NCI-H748 treated with DMSO at 0.1 percent for 48 hours (cell line): ENCODE measurements at regions not wholly inside any gene's neighbourhood (a gene's known extent, or its start where the extent isn't known, plus 50 kb on each side); places are given as distances from the start of the nearest gene placed in this dataset.
"Not testable (repeated sequence)": the region's sequence is repeated elsewhere in the genome, so short reads cannot be mapped to it uniquely, and the experiment has no call there.

Experiments
- DNase-seq: peaks from one replicate; lab custom pipeline; 2025; lab: John Stamatoyannopoulos, UW

- DNase-seq, result no peak
Measured at GRCh38 chr12:83932011-83932410, 980.6 kb downstream of the SLC6A15 start.

- DNase-seq, result no peak
Measured at GRCh38 chr12:83931451-83931850, 981.1 kb downstream of the SLC6A15 start.

DNA sequence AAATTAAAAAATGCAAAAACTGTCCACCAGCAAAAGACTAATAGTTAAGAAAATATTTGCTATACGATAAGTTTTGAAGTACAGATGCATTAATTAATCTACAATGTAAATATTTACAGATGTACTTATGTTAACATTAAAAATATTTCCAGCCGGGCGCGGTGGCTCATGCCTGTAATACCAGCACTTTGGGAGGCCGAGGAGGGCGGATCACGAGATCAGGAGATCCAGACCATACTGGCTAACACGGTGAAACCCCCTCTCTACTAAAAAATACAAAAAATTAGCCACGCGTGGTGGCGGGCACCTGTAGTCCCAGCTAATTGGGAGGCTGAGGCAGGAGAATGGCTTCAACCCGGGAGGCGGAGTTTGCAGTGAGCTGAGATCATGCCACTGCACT, 982.8 kb downstream of the SLC6A15 start:
- DNase-seq, result not testable (repeated sequence)

- DNase-seq, result no peak
Measured at GRCh38 chr12:83920821-83921547, 991.6 kb downstream of the SLC6A15 start.

GRCh38 chr12:83919081-83919480, 993.5 kb downstream of the SLC6A15 start:
- no peak for DNase-seq

DNA sequence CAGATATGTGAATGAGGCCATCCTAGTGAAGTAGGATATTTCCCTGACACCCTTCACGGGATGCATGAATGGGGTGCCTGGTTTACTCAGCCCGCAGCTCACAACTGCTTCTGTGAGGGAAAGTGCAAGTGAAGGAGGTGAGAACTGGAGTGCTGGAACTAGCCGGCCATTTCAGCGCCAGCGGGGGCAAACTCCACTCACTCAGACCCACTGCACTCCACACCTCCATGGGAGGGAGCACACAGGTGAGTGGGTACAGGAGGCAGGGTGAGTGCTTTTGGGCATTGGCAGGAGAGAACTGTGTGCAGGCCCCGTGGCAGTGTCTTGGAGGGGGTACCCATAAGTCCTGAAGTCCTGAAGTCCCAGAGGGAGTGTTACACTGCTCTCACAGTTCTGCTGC, 1008.4 kb downstream of the SLC6A15 start:
- DNase-seq, result no peak

DNA sequence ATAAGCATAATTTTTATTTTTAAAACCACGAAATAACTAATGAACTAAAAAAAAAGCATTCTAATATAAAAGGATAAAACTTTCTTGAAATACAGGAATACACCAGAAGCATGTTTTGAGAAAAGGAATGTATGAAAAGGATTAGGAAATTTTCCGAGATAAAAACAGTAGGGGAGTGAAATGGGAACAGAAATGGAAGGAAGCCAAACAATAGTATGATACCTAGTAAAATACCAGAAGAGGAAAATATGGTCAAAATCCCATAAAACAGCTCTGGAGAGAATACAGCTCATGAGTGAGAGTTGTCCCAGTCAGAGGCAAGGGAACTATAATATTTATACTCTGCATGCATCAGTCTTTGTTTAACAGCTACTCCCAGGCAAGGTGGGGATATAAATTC, 1016.2 kb downstream of the SLC6A15 start:
- DNase-seq, result no peak

DNA sequence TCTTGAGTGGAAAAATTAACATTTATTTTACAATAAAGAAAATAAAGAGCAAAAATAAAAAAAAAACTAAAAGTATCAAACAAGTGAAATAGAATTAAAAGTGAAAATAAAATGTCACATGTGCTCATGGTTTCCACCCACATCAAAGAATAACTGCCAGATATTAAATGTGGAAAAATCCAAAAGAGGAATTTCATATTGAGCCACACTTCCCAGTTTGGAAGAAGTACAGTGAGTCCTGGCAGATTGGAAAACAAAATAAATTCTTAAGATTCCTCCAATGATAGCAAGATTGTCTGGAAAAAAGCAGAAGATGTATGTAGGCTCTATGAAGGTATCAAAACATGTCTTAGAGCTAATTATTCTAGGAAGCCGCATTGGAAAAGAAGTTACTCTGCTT, 1019.5 kb downstream of the SLC6A15 start:
- DNase-seq, result no peak

GRCh38 chr12:83889745-83890144, 1022.9 kb downstream of the SLC6A15 start:
- no peak for DNase-seq

GRCh38 chr12:83886479-83886878, 1026.1 kb downstream of the SLC6A15 start:
- DNase-seq, result no peak

GRCh38 chr12:83870921-83871599, 1041.5 kb downstream of the SLC6A15 start:
- DNase-seq, result not testable (repeated sequence)

DNA sequence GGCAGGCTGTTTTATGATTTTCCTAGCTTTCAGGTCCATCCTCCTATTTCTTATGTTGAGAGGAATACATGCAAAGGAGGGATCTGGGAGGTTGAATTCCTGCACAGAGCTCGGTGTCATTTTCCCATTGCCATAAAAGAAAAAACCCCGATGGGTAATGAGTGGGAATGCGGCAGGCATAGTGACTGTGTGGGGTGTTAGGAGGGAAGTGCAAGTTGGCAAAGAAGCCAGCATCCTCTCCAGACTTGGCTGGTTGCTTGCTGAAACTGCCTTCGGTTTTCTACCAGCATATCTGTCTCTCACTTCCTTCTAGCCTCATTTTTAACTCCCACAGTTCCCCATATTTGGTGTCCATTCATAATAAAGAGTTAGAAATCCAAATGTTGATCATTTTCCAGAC, 1046.1 kb downstream of the SLC6A15 start:
- DNase-seq, result no peak

DNA sequence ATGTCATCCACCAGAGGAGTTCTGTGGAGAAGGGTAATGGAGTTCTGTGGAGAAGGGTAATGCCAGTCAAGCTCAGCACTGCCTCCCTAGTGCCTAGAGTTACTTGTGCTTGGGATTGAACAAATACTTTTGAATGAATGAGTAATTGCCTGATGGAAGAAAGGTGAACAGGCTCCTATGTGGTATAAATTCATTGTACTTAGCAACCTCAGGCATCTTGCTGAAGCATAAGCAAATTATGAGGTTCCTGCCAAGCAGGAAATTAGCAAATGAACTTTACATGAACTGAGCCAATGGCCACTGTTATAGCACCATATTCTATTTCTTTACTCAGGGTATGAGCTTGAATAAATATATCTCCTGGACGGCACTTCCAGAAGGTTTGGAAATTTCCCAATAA, 1047.2 kb downstream of the SLC6A15 start:
- no peak for DNase-seq

DNA sequence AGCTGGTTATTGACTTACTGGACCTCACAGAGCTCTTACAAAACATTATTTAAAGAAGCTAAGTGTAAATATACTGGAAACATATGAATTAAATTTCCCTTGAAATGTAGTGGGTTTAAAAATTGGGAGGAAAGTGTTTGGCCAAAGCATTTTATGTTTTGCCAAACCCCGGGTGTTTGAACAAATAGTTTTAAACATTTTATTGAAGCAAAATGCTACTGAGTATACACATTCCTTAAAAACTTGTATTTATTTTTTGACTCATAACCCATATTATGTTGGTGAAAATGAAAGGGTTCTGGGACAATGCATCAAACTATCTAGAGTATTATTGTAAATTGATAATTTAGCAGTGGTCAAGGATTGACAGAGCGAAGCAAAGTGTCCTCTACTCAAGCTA, 1048.5 kb downstream of the SLC6A15 start:
- no peak for DNase-seq

- no peak for DNase-seq
Measured at GRCh38 chr12:83859021-83859420, 1053.6 kb downstream of the SLC6A15 start.

DNA sequence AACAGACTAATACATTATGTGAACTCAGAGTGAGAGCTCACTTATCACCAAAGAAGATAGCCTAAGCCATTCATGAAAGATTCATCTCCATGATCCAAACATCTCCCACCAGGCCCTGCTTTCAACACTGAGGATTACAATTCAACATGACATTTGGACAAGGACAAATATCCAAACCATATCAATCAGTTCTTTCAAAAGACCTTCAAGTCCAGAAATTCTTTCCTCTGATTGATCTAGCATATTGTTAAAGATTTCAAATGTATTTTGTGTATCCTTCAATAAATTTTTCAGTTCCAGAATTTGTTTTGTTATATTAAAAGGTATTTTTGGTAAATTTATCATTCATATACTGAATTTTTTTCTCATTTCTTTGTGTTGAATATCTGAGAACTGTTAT, 1055.8 kb downstream of the SLC6A15 start:
- DNase-seq, result no peak

DNA sequence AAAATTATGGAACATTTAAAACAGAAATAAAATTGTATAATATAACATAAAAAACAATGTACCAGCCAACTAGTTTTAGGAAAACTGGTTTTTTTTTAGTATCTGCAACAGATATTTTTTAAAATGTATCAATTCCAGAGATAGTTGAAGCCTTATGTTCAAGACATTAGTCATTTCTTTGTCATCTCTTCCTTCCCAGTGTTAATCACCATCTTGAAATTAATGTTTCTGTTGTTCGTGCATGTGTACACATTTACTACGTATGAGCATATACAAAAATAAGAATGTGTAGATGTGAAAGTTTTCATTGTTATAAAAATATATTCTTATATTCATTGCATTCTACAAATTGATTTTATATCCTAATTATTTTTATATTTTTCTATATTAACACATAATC, 1062.1 kb downstream of the SLC6A15 start:
- no peak for DNase-seq

DNA sequence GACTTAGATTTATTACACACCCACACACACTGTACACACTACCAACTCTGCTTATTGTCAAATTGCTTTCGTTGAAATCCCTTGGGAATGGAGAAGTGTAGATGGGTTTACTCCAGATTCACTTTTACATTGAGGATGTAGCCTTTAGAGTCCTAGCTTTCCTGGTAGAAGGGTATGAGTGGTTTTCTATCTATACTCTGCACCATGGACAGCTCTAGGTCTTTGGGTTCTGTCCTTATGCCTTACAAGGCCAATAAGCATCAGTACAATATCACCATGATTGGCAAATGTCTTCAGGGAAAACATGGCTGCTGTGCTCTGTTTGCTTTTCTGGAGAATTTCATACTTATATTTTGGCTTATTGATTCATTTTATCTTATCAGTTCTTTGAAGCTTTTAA, 1063.9 kb downstream of the SLC6A15 start:
- DNase-seq, result no peak

DNA sequence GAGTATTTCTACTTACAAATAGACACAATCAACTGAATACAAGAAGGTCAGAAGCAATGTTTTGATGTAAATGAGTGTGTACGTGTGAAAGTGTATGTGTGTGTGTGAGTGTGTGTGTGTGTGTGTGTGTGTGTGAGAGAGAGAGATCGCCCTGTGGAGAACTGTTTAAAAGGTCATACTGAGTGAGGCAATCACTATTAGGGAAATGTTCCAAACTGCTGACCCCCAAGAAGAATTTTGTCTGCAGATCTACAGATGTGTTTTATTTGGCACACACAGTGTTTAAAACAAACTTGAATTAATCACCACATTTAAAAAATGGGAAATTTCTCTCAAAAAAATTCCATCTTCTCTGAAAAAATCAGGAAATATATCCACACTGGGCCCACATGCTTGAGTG, 1069.1 kb downstream of the SLC6A15 start:
- no peak for DNase-seq

GRCh38 chr12:83841620-83842019, 1071.0 kb downstream of the SLC6A15 start:
- no peak for DNase-seq

- DNase-seq, result peak; percentile 36
Measured at GRCh38 chr12:83827860-83828259, 1084.7 kb downstream of the SLC6A15 start.

DNA sequence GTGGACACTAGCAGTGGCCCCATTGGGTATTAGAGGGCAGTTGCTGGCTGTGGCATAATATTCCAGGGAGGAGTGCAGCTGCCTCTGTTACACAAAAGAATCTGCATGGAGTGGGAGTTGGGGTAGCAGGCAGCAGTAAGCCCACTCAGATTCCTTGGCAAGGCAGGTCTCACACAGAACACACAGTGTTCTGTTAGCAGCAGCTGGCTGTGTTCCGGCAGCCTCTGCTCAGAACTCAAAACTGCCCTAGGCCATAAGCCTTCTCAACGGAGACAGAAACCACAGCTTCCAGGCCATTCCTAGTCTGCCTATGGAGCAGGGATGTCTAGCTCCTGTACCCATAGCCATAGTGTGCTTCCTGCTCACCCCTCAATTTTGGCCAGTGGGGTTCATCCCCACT, 1085.4 kb downstream of the SLC6A15 start:
- DNase-seq, result no peak

DNA sequence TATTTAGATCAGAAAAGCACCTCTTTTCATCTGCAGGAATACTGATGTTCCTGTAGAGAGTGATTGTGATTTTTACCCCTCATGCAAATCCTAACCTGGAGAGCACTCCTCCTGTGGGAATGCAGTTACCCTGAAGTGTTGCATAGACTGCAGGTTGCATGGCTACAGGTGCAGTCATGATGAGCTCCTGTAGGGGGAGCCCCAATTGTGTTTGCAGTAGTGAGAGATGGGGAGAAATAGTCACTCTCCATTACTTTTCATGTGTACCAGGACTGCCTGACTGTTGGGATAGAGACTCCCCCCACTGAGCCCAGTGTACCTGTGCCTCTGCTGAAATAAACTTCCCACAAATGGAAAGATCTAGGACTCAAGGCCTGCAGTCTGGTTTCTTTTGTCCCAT, 1086.5 kb downstream of the SLC6A15 start:
- DNase-seq, result peak; percentile 42
